ENCODE measurements at regions not wholly inside any gene's neighbourhood (a gene's known extent, or its start where the extent isn't known, plus 50 kb on each side); places are given as distances from the start of the nearest gene placed in this dataset.

- TF ChIP-seq CTCF (IDR thresholded peaks at IDR 0.05; ENCODE audit: low read length) (no peak), EZH2 (optimal IDR thresholded peaks at IDR 0.05; ENCODE audit: low read depth, low read length) (no peak), EZH2phosphoT487 (IDR thresholded peaks at IDR 0.05; ENCODE audit: low read length) (no peak)
These were observed 777.4 kb upstream of the CHD1 start for GRCh38 chr5:99706160-99706559.

Data from MM.1S (cell line).